ENCODE measurements at regions not wholly inside any gene's neighbourhood (a gene's known extent, or its start where the extent isn't known, plus 50 kb on each side); places are given as distances from the start of the nearest gene placed in this dataset.

GRCh38 chr3:89628856-89629670 is 521.6 kb downstream of the EPHA3 start:
- Histone ChIP-seq H2AFZ (ENCODE audit: low read length) (0 out of 2 replicates have a peak overlapping the region, but pooled peaks have one; percentile 54), H2BK5ac (ENCODE audit: low read depth, low read length) (no peak overlapping the region), H2BK20ac (ENCODE audit: low read length) (no peak overlapping the region), H4K5ac (ENCODE audit: insufficient read length, low read depth, low read length) (no peak overlapping the region), H2BK12ac (ENCODE audit: low read depth, low read length) (no peak overlapping the region), H4K20me1 (replicated peaks in 1 of 2; ENCODE audit: control insufficient read depth in 1 of 2, insufficient read depth in 2 of 2, low read length in 2 of 2) (no peaks in the 10 kb centered on the region), H2BK15ac (ENCODE audit: low read length) (no peak overlapping the region), H3K9ac (replicated peaks in 1 of 4; ENCODE audit: extremely low read depth in 1 of 4, low read depth in 3 of 4, low read length in 3 of 4) (no peak overlapping the region), H3K4me1 (replicated peaks in 1 of 4; ENCODE audit: control insufficient read depth in 3 of 4, insufficient read depth in 4 of 4, low read length in 3 of 4) (no peaks in the 10 kb centered on the region), H2AK5ac (ENCODE audit: low read depth, low read length) (no peak overlapping the region), H3K27ac (ENCODE audit: low read depth, low read length) (no peak overlapping the region), H3K79me1 (ENCODE audit: low read depth, low read length) (no peaks in the 10 kb centered on the region), H3K9me3 (ENCODE audit: insufficient read depth in 2 of 2, low read depth in 1 of 2, low read length in 1 of 2) (no peaks in the 10 kb centered on the region), H3K23ac (ENCODE audit: insufficient read length) (no peak overlapping the region), H2BK120ac (replicated peaks; ENCODE audit: low read depth, low read length) (no peak overlapping the region), H3K18ac (ENCODE audit: extremely low read depth, low read length) (no peak overlapping the region), H3K4ac (replicated peaks; ENCODE audit: insufficient read length, low read depth, low read length) (no peak overlapping the region), H4K8ac (ENCODE audit: extremely low read depth, insufficient read depth, low read length) (no peak overlapping the region), H3K4me3 (ENCODE audit: extremely low read depth in 1 of 4, insufficient read depth in 2 of 4, low read depth in 3 of 4, low read length in 4 of 4) (no peak overlapping the region), H3K4me2 (ENCODE audit: insufficient read depth in 1 of 2, low read depth in 2 of 2, low read length in 2 of 2) (no peak overlapping the region), H4K91ac (replicated peaks; ENCODE audit: insufficient read length, low read length) (no peak overlapping the region), H3K79me2 (ENCODE audit: control insufficient read depth in 1 of 2, insufficient read depth in 2 of 2, low read length in 2 of 2) (no peaks in the 10 kb centered on the region), H3K14ac (ENCODE audit: insufficient read length) (no peak overlapping the region), H3K23me2 (ENCODE audit: low read depth, low read length) (no peaks in the 10 kb centered on the region), H3K36me3 (ENCODE audit: control insufficient read depth in 2 of 4, insufficient read depth in 4 of 4, low read length in 3 of 4) (no peaks in the 10 kb centered on the region), H3K56ac (replicated peaks; ENCODE audit: insufficient read length, low read depth, low read length) (no peak overlapping the region), H3K27me3 (replicated peaks in 1 of 4; ENCODE audit: control insufficient read depth in 3 of 4, extremely low read depth in 1 of 4, insufficient read depth in 3 of 4, low read length in 3 of 4) (no peaks in the 10 kb centered on the region)
- WGBS, 2 experiments (ENCODE audit: extremely low coverage in 1 of 2, insufficient coverage in 1 of 2, insufficient read length in 1 of 2, insufficient replicate concordance in 2 of 2, low coverage in 1 of 2, low lambda C conversion rate in 2 of 2, missing lambda C conversion rate in 1 of 2): 86% methylated on average over 5 of the region's 5 CpGs; no CpG with 5 or more reads in 1 of the 2 experiments
- CTCF ChIA-PET (ENCODE audit: partially characterized antibody): interaction anchor here (0.6 kb wide), 1 partner anchor 131 kb away, joined by 3 read pairs; no protein-coding TSS in a partner anchor
- no peak for FAIRE-seq
- no peak for DNase-seq (ENCODE audit: low read depth in 1 of 2, low spot score in 2 of 2)
- POLR2A ChIA-PET (ENCODE audit: partially characterized antibody): no interaction called here
- no peak for TF ChIP-seq NRF1 (IDR thresholded peaks at IDR 0.05; ENCODE audit: low read depth, low read length)
- no peak for TF ChIP-seq POLR2A (IDR thresholded peaks at IDR 0.05; ENCODE audit: control extremely low read depth in 1 of 2, low read depth in 2 of 2, low read length in 2 of 2)

Data from H1 (cell line).